HUES6 (cell line): ENCODE measurements at regions not wholly inside any gene's neighbourhood (a gene's known extent, or its start where the extent isn't known, plus 50 kb on each side); places are given as distances from the start of the nearest gene placed in this dataset.
"Not testable (repeated sequence)": the region's sequence is repeated elsewhere in the genome, so short reads cannot be mapped to it uniquely, and the experiment has no call there.

ENCODE experiments used
- H3K27ac ChIP-seq: 2 replicates; pipeline ENCODE4 v1.7.0; 2013; ENCODE audit warnings: low read depth, mild to moderate bottlenecking, low read length, inconsistent platforms
- H3K27me3 ChIP-seq: 2 replicates; pipeline ENCODE4 v1.6.1; 2013; ENCODE audit warnings: low read length; ENCODE audit not compliant: control insufficient read depth, insufficient read depth
- H3K36me3 ChIP-seq: 2 replicates; pipeline ENCODE4 v1.6.1; 2013; ENCODE audit warnings: low read length; ENCODE audit not compliant: control insufficient read depth, insufficient read depth
- H3K4me1 ChIP-seq: 2 replicates; pipeline ENCODE4 v1.6.1; 2013; ENCODE audit warnings: low read length; ENCODE audit not compliant: control insufficient read depth, insufficient read depth
- H3K4me3 ChIP-seq: 2 replicates; pipeline ENCODE4 v1.5.1; 2013; ENCODE audit warnings: low read depth, low read length
- H3K9ac ChIP-seq: one replicate; pipeline ENCODE4 v1.6.1; 2013; ENCODE audit warnings: mild to moderate bottlenecking, low read length
- H3K9me3 ChIP-seq: 2 replicates; pipeline ENCODE4 v1.6.1; 2013; ENCODE audit warnings: low read depth, low read length; ENCODE audit not compliant: control insufficient read depth, insufficient read depth

DNA sequence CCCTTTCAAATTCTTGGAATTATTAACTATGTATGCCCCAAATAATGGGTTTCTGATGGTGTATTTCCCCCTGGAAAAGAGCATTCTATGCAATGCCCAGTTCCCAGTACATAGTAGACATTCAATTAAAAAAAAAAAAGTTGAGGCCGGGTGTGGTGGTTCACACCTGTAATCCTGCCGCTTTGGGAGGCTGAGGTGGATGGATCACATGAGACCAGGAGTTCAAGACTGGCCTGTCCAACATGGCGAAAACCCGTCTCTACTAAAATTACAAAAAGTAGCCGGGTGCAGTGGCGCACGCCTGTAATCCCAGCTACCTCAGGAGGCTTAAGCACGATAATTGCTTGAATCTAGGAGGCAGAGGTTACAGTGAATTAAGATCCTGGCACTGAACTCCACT is 83.3 kb upstream of the ZNF217 start:
- no peaks in the 10 kb centered on the region for H3K9me3 ChIP-seq
- H3K9ac ChIP-seq, result no peak overlapping the region
- H3K27ac ChIP-seq, result no peak overlapping the region
- H3K4me3 ChIP-seq, result no peak overlapping the region
- H3K36me3 ChIP-seq, result no peaks in the 10 kb centered on the region
- peaks cover 29% of the 10 kb centered on the region for H3K4me1 ChIP-seq
- H3K27me3 ChIP-seq, result no peaks in the 10 kb centered on the region

DNA sequence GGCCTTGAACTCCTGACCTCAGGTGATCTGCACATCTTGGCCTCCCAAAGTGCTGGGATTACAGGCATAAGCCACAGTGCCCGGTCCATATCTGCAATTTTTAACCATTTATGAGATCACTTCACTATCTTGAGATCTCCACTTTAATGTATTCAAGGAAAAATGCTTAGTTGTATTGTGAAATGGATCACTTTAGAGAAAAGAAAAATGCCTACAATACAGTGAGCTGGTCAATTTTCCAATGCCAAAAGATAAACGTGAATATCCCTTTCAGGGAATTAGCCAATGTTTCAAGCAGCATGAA is 82.8 kb upstream of the ZNF217 start:
- no peaks in the 10 kb centered on the region for H3K27me3 ChIP-seq
- no peak overlapping the region for H3K9ac ChIP-seq
- no peak overlapping the region for H3K27ac ChIP-seq
- H3K4me1 ChIP-seq, result peaks cover 29% of the 10 kb centered on the region
- no peaks in the 10 kb centered on the region for H3K36me3 ChIP-seq
- H3K4me3 ChIP-seq, result no peak overlapping the region
- H3K9me3 ChIP-seq, result no peaks in the 10 kb centered on the region

DNA sequence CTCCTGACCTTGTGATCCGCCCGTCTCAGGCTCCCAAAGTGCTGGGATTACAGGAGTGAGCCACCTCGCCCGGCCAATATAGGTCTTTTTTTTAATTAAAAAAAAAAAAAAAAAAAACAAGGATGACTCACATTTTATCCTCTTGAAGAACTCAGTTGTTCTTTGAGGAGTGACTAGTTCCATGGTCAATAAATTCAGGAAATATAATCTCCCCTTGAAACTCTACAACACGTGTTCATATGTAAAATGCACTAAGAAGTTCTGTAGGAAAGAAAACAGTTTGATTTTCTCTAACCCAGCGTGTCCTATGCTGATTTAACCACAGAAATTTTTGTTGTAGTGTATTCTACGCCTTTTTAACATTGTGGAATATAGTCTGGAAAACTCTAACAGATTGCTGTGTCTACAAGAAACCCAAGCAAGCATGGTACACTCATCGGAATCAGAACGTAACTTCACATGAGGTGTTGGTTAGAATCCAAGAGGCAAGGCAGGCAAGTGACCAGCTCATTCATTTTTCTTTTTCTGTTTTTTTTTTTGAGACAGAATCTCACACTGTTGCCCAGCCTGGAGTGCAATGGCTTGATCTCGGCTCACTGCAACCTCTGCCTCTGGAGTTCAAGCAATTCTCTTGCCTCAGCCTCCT is 79.0 kb upstream of the ZNF217 start:
- no peak overlapping the region for H3K9ac ChIP-seq
- no peak overlapping the region for H3K27ac ChIP-seq
- no peaks in the 10 kb centered on the region for H3K27me3 ChIP-seq
- no peak overlapping the region for H3K4me3 ChIP-seq
- H3K36me3 ChIP-seq, result no peaks in the 10 kb centered on the region
- no peaks in the 10 kb centered on the region for H3K9me3 ChIP-seq
- H3K4me1 ChIP-seq, result peaks cover 3% of the 10 kb centered on the region

DNA sequence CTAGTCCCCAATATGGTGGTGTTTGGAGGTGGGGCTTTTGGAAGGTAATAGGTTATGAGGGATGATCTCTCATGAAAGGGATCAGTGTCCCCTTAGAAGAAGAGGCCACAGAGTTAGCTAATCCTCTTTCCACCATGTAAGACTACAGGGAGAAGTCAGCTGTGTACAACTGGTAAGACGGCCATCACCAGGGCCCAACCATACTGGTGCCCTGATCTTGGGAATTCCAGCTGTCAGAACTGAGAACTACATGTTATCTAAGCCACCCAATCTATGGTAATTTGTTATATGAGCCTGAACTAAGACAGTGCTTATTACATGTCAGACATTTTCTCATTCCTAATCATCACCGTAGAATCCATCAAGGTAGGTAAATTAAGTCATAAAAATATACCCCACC is 77.7 kb upstream of the ZNF217 start:
- Histone ChIP-seq H3K9ac (no peak overlapping the region), H3K36me3 (no peaks in the 10 kb centered on the region), H3K27me3 (no peaks in the 10 kb centered on the region), H3K4me1 (no peaks in the 10 kb centered on the region), H3K9me3 (no peaks in the 10 kb centered on the region), H3K4me3 (no peak overlapping the region), H3K27ac (no peak overlapping the region)

DNA sequence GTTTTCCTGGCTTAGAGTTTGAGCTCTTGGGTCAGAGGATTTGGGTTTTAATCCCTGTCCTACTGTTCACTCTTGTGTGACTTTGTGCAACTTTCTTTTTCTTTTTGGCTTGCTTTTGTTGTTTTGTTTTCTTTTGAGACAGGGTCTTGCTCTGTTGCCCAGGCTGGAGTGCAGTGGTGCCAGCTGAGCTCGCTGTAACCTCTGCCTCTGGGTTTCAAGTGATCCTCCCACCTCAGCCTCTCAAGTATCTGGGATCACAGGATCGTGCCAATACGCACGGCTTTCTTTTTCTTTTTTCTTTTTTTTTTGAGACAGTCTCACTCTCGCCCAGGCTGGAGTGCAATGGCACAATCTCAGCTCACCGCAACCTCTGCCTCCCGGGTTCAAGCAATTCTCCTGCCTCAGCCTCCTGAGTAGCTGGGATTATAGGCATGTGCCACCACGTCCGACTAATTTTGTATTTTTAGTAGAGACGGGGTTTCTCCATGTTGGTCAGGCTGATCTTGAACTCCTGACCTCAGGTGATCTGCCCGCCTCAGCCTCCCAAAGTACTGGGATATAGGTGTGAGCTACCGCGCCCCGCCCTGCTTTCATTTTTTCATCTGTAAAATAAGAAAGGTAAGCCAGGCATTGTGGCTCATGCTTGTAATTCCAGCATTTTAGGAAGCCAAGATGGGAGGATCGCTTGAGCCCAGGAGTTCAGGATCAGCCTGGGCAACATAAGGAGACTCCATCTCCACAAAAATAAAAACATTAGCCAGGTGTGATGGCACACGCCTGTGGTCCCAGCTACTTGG is 76.1 kb upstream of the ZNF217 start:
- not testable (repeated sequence) for H3K36me3 ChIP-seq, H3K4me1 ChIP-seq, H3K27me3 ChIP-seq, H3K9ac ChIP-seq, H3K4me3 ChIP-seq, H3K27ac ChIP-seq, H3K9me3 ChIP-seq

DNA sequence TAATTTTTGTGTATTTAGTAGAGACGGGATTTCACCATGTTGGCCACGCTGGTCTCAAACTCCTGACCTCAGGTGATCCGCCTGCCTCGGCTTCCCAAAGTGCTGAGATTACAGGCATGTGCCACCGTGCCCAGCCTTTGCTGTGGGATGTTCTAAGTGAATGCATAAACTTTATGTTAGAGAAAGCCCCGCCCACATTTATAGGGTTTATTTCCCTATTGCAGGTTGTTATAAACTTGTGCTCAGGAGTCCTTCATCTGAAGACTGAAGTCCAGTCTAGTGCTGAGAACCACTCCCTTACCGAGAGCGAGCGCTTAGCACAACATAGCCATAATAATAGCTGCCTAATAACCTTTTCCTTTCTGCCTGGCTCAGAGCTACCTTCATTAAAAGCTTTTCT is 75.4 kb upstream of the ZNF217 start:
- Histone ChIP-seq H3K27me3 (no peaks in the 10 kb centered on the region), H3K9me3 (no peaks in the 10 kb centered on the region), H3K27ac (no peak overlapping the region), H3K36me3 (no peaks in the 10 kb centered on the region), H3K4me3 (no peak overlapping the region), H3K9ac (no peak overlapping the region), H3K4me1 (no peaks in the 10 kb centered on the region)

DNA sequence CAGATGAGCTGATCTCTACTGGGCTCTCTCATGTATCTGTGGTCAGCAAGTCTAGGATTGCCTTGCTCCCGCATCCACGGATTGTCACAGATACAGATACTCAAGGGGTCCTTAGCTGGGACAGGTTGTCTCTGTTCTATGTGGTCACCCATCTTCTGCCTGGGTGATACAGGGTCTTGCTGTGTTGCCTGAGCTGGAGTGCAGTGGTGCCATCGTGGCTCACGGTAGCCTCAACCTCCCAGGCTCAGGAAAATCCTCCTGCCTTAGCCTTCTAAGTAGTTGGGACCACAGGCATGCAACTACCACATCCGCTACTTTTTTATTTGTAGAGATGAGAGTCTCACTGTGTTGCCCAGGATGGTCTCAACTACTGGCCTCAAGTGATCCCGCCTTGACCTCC is 72.5 kb upstream of the ZNF217 start:
- Histone ChIP-seq H3K9me3 (no peaks in the 10 kb centered on the region), H3K27ac (no peak overlapping the region)

DNA sequence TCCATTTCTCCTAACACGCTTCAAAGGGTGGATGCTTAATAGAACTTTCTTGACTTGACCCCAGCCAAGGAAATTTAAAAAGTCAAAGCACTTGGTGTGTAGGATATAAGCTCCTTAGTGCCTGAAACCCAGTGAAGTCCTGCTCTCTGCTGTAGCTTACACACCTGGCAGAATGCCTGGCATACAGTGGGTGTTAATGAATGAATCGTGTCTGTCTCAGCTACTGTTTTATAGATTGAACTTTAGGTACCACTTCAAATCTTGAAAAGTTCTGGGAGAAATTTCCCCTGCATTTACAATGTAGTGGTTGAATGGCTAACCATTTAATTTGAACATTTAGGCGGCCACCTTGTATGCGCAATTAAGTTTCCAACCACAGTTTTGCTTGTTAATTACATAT is 70.5 kb upstream of the ZNF217 start:
- Histone ChIP-seq H3K4me3 (no peak overlapping the region), H3K36me3 (no peaks in the 10 kb centered on the region), H3K9ac (no peak overlapping the region), H3K27ac (no peak overlapping the region), H3K27me3 (no peaks in the 10 kb centered on the region), H3K9me3 (no peaks in the 10 kb centered on the region), H3K4me1 (peaks cover 12% of the 10 kb centered on the region)

More for the DNA sequence above, 72.5 kb upstream of the ZNF217 start:
- no peaks in the 10 kb centered on the region for H3K36me3 ChIP-seq
- no peaks in the 10 kb centered on the region for H3K27me3 ChIP-seq
- H3K4me3 ChIP-seq, result no peak overlapping the region
- H3K9ac ChIP-seq, result no peak overlapping the region
- H3K4me1 ChIP-seq, result peaks cover under 1% of the 10 kb centered on the region; the same call in 1 of the 2 replicates

DNA sequence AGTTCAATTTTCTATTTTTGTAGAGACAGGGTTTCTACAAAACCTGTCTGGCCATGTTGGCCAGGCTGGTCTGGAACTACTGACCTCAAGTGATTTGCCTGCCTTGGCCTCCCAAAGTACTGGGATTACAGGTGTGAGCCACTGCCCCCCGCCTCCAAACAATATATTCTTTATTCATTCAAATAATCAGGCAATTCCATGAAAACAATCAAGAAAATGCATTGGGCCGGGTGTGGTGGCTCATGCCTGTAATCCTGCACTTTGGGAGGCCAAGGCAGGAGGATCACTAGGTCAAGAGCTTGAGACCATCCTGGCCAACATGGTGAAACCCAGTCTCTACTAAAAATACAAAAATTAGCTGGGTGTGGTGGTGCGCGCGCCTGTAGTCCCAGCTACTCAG is 69.9 kb upstream of the ZNF217 start:
- H3K4me1 ChIP-seq, result peaks cover 12% of the 10 kb centered on the region
- not testable (repeated sequence) for H3K27me3 ChIP-seq, H3K4me3 ChIP-seq, H3K36me3 ChIP-seq, H3K9me3 ChIP-seq, H3K9ac ChIP-seq, H3K27ac ChIP-seq

DNA sequence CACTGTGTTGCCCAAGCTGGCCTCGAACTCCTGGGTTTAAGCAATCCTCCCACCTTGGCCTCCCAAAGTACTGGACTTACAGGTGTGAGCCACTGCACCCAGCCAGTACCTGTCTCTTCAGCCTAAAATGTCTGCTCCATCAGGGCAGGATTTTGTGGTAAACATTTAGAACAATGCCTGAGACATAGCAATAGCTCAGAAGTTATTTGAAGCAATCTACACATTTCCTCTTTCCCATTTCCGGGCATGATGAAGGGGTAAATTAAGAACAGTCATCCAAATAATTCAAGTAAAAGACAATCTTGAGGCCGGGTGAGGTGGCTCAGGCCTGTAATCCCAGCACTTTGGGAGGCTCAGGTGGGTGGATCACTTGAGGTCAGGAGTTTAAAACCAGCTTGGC is 69.0 kb upstream of the ZNF217 start:
- no peaks in the 10 kb centered on the region for H3K36me3 ChIP-seq
- H3K4me1 ChIP-seq, result peaks cover 17% of the 10 kb centered on the region
- no peak overlapping the region for H3K27ac ChIP-seq
- no peak overlapping the region for H3K9ac ChIP-seq
- no peaks in the 10 kb centered on the region for H3K9me3 ChIP-seq
- H3K4me3 ChIP-seq, result no peak overlapping the region
- no peaks in the 10 kb centered on the region for H3K27me3 ChIP-seq

DNA sequence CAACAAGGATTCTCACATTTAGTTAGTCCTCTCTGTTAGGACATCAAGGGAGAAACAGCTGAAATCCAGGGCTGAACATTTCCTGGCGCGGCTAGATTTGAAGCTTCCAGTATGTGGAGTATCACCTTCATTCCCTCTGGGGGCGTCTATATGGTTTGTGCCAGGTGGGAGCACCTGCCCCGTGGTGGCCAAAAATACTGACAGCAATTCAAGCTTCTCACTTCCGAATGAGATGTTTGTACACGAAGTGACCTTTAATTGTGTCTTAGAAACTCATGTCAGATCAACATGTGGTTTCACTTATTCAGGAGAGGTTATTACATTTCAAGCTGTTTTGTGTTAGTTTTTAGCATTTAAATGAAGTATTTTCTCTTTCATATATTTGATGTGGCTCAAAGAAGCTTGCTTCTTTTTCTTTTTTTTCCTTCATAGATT is 67.3 kb upstream of the ZNF217 start:
- Histone ChIP-seq H3K4me1 (peaks cover 33% of the 10 kb centered on the region), H3K4me3 (no peak overlapping the region), H3K9me3 (no peaks in the 10 kb centered on the region), H3K9ac (no peak overlapping the region), H3K27me3 (no peaks in the 10 kb centered on the region), H3K36me3 (no peaks in the 10 kb centered on the region), H3K27ac (no peak overlapping the region)
